K562 (cell line): ENCODE measurements at regions not wholly inside any gene's neighbourhood (a gene's known extent, or its start where the extent isn't known, plus 50 kb on each side); places are given as distances from the start of the nearest gene placed in this dataset.

Source experiments
- ATAC-seq: fragments of 200-7000 bp; cut with Tn5 transposase; 3 replicates; pipeline ENCODE4 v1.9.1; 2020; ENCODE audit warnings: moderate library complexity
- BruUV-seq: library from RNA; stranded (reverse); fragments of 400-500 nt; replicated peaks from 2 replicates; lab custom pipeline; 2021; lab: Mats Ljungman, UMichigan
- CTCF ChIA-PET: fragments of 300-600 bp; formaldehyde crosslinking; extraction: SDS; loops from one replicate; lab custom pipeline; 2021; ENCODE audit warnings: low intra/inter-chr PET ratio; lab: Yijun Ruan, JAX
- POLR2A ChIA-PET: fragments of 300-600, 350-650 bp; sonication (Branson Sonifier 250); formaldehyde crosslinking; extraction: SDS; loops from one replicate; lab custom pipeline; 2021; ENCODE audit warnings: antibody characterized with exemption, inconsistent platforms; lab: Yijun Ruan, JAX
- DNase-seq, 4 experiments: peaks; one replicate each; pipeline versions ENCODE4 v3.0.0 to v3.0.0-alpha.2; 2011 to 2018; ENCODE audit warnings: low spot score in 3 of 4, mixed read lengths in 3 of 4; ENCODE audit errors: extremely low read depth in 1 of 4
- FAIRE-seq: peaks from 2 replicates; lab custom pipeline; 2011; peaks lifted over from hg19 to GRCh38; lab: Jason Lieb, UNC
- H2AFZ ChIP-seq: 2 replicates; pipeline ENCODE4 v1.6.0; 2011; ENCODE audit warnings: low read depth, low read length, control low read depth, inconsistent platforms
- H3K27ac ChIP-seq: fragments of 200-600 bp; 3 replicates; pipeline ENCODE4 v1.8.0; 2011; ENCODE audit warnings: low read depth, mild to moderate bottlenecking, control low read depth, inconsistent platforms, low read length, moderate library complexity, mixed read lengths; ENCODE audit errors: extremely low read depth
- H3K27me3 ChIP-seq, 2 experiments: fragments of 300-600 bp in 1 of 2; 2 replicates in 1 of 2; 3 replicates in 1 of 2; pipeline versions ENCODE4 v1.6.0 to v1.8.0; 2011; ENCODE audit warnings: inconsistent platforms in 2 of 2, low read length in 2 of 2, mild to moderate bottlenecking in 1 of 2, mixed read lengths in 1 of 2, moderate library complexity in 1 of 2; ENCODE audit not compliant: control insufficient read depth in 2 of 2, insufficient read depth in 2 of 2
- H3K36me3 ChIP-seq: fragments of 300-600 bp; 3 replicates; pipeline ENCODE4 v1.8.0; 2011; ENCODE audit warnings: mild to moderate bottlenecking, low read length, inconsistent platforms; ENCODE audit not compliant: control insufficient read depth, insufficient read depth
- H3K4me1 ChIP-seq, 2 experiments: fragments of 200-600 bp in 1 of 2; replicated peaks in 1 of 2; 2 replicates in 1 of 2; 3 replicates in 1 of 2; pipeline versions ENCODE4 v1.5.1 to v1.8.0; 2011; ENCODE audit warnings: inconsistent platforms in 2 of 2, low read length in 2 of 2, mild to moderate bottlenecking in 1 of 2, mixed read lengths in 1 of 2, moderate library complexity in 1 of 2; ENCODE audit not compliant: control insufficient read depth in 2 of 2, insufficient read depth in 2 of 2
- H3K4me2 ChIP-seq: 2 replicates; pipeline ENCODE4 v1.6.1; 2011; ENCODE audit warnings: low read length, control low read depth, inconsistent platforms, mixed read lengths; ENCODE audit not compliant: insufficient read depth
- H3K4me3 ChIP-seq: fragments of 200-600 bp; sonication (generic), shearing (Covaris generic); 2 replicates; pipeline ENCODE4 v1.5.1; 2016; ENCODE audit warnings: control low read depth, inconsistent platforms
- H3K79me2 ChIP-seq: fragments of 200-600 bp; 3 replicates; pipeline ENCODE4 v1.8.0; 2011; ENCODE audit warnings: low read length, inconsistent platforms; ENCODE audit not compliant: control insufficient read depth, insufficient read depth
- H3K9ac ChIP-seq, 2 experiments: 2 replicates each; pipeline versions ENCODE4 v1.6.0 to v1.6.1; 2011; ENCODE audit warnings: low read depth in 2 of 2, low read length in 2 of 2, control low read depth in 1 of 2, inconsistent platforms in 1 of 2, mild to moderate bottlenecking in 1 of 2, mixed read lengths in 1 of 2; ENCODE audit not compliant: insufficient read depth in 1 of 2
- H3K9me1 ChIP-seq: one replicate; pipeline ENCODE4 v1.6.0; 2011; ENCODE audit warnings: inconsistent platforms, mild to moderate bottlenecking, low read length, moderate library complexity; ENCODE audit not compliant: control insufficient read depth, insufficient read depth
- H3K9me3 ChIP-seq: replicated peaks from 2 replicates; pipeline ENCODE4 v1.5.1; 2011; ENCODE audit warnings: low read depth, low read length, inconsistent platforms; ENCODE audit not compliant: control insufficient read depth, insufficient read depth
- H4K20me1 ChIP-seq: replicated peaks from 2 replicates; pipeline ENCODE4 v1.6.1; 2011; ENCODE audit warnings: low read length, inconsistent platforms, mixed read lengths; ENCODE audit not compliant: control insufficient read depth, insufficient read depth
- ARID1B ChIP-seq: fragments of 450-650 bp; IDR thresholded peaks from 2 replicates; pipeline ENCODE4 v1.6.1; 2016; ENCODE audit warnings: antibody characterized with exemption, mild to moderate bottlenecking, inconsistent platforms
- CTBP1 ChIP-seq: fragments of 450-650 bp; IDR thresholded peaks from 2 replicates; pipeline ENCODE4 v1.6.1; 2016; ENCODE audit warnings: borderline replicate concordance
- GABPA ChIP-seq: fragments of 200-800 bp; sonication (Bioruptor generic); conservative IDR thresholded peaks from 2 replicates; pipeline ENCODE4 v1.6.1; 2016; ENCODE audit warnings: low read depth, missing genetic modification characterization, missing compliant biosample characterization
- HOMEZ ChIP-seq: fragments of 250-450 bp; sonication (Bioruptor Pico); IDR thresholded peaks from 2 replicates; pipeline ENCODE4 v1.4.0; 2020; ENCODE audit warnings: mild to moderate bottlenecking, moderate library complexity
- KLF1 ChIP-seq: fragments of 450-650 bp; IDR thresholded peaks from 2 replicates; pipeline ENCODE4 v1.6.1; 2016; ENCODE audit warnings: missing genetic modification characterization, missing compliant biosample characterization
- NR2C1 ChIP-seq, 2 experiments: fragments of 450-650 bp; IDR thresholded peaks; 2 replicates each; pipeline ENCODE4 v1.6.1; 2017; ENCODE audit warnings: mild to moderate bottlenecking in 2 of 2, antibody characterized with exemption in 1 of 2, inconsistent platforms in 1 of 2, missing compliant biosample characterization in 1 of 2, missing genetic modification characterization in 1 of 2
- NR2C2 ChIP-seq, 2 experiments: fragments of 200-800 bp in 1 of 2; sonication (Bioruptor generic) in 1 of 2; sonication (generic) in 1 of 2; formaldehyde crosslinking in 1 of 2; IDR thresholded peaks; 2 replicates each; pipeline versions ENCODE4 v1.6.1 to v1.8.0; 2016 to 2022; ENCODE audit warnings: mild to moderate bottlenecking in 1 of 2, missing compliant biosample characterization in 1 of 2, missing genetic modification characterization in 1 of 2, missing genetic modification reagents in 1 of 2
- PHF21A ChIP-seq: fragments of 450-650 bp; IDR thresholded peaks from 2 replicates; pipeline ENCODE4 v1.6.1; 2017; ENCODE audit warnings: low read depth, borderline replicate concordance
- RCOR1 ChIP-seq, 2 experiments: IDR thresholded peaks; 2 replicates each; pipeline ENCODE4 v1.6.1; 2012; ENCODE audit warnings: low read depth in 2 of 2, low read length in 2 of 2, borderline replicate concordance in 1 of 2, improper control_type of control experiment in 1 of 2
- TAL1 ChIP-seq: fragments of 450-650 bp; IDR thresholded peaks from 2 replicates; pipeline ENCODE4 v1.6.1; 2016; ENCODE audit warnings: mild to moderate bottlenecking
- TEAD4 ChIP-seq, 2 experiments: sonication (generic) in 1 of 2; formaldehyde crosslinking in 1 of 2; IDR thresholded peaks; 2 replicates each; pipeline versions ENCODE4 v1.6.1 to v1.8.0; 2012 to 2022; ENCODE audit warnings: borderline replicate concordance in 1 of 2, inconsistent platforms in 1 of 2, low read length in 1 of 2, mild to moderate bottlenecking in 1 of 2, missing genetic modification reagents in 1 of 2
- ZEB2 ChIP-seq: fragments of 450-650 bp; IDR thresholded peaks from 2 replicates; pipeline ENCODE4 v1.6.1; 2016
- WGBS: fragments of 100-300 bp; shearing (Covaris generic); methylation state at CpG from one replicate; pipeline ENCODE4 v1.1.6; 2016; ENCODE audit warnings: low coverage, mixed read lengths; ENCODE audit not compliant: insufficient coverage; ENCODE audit errors: missing lambda C conversion rate; 5-methylcytosine and 5-hydroxymethylcytosine counted together
- in situ Hi-C: fragments of 300-500 bp; cut with MboI; formaldehyde crosslinking; loops from 4 replicates; pipeline ENCODE4 v1.15.0; 2018; ENCODE audit warnings: inconsistent platforms, mixed read lengths
- intact Hi-C: fragments of 100-400 bp; cut with micrococcal nuclease; formaldehyde crosslinking; loops from 2 replicates; pipeline ENCODE4 v1.14.2; 2022
- TF ChIP-seq, protein P1 (sequence below): fragments of 450-650 bp; IDR thresholded peaks from 2 replicates; pipeline ENCODE4 v1.6.1; 2016
- TF ChIP-seq, protein P2 (sequence below), 2 experiments: IDR thresholded peaks in 1 of 2; conservative IDR thresholded peaks in 1 of 2; 2 replicates each; pipeline ENCODE4 v1.6.1; 2016; ENCODE audit warnings: low read depth in 2 of 2, mild to moderate bottlenecking in 1 of 2, missing compliant biosample characterization in 1 of 2, missing genetic modification characterization in 1 of 2, moderate library complexity in 1 of 2

DNA sequence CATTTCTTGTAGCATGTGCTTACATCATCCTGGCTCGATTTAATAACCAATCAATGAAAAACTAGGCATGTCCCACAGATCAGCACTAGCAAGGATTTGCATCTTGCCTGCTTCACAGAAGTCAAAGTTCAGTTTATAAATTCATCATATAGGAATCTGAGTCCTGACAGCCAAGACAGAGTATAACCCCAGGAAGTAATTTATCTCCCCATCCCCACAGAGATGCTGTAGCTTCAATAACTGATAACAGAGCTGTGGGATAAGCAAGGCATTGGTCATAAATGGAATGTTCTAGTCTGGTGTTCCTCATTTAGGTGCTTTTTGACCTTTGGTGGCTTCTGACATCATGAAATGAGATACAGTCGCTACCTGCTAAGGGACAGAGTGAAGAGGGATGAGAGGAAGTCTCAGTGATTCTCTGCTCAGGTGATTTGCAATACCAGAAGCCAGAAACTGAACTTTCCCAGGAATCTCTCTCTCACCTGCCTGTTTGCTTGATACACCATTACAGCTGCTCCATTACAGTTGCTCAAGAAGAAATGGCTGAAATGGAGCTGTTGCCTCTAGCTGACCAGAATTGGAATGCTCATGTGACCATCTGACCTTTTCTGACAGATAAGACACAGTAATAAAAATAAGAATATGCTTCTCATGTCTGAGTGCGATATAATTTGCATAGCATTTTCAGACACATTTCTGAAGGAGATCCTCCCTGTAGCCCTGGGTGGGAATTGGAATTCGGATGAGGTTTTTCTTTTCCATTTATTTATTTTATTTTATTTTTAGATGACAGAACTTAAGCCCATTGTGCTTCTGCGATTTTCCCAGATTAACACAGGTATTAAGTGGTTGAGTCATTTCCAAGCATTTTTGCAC lies 217.1 kb upstream of the KCNMB2 start:
- H3K27ac ChIP-seq = no peak overlapping the region
- no peaks in the 10 kb centered on the region for H3K9me1 ChIP-seq
- FAIRE-seq (no peak), ATAC-seq (no peak), DNase-seq (no peak)
- no peak overlapping the region for H3K4me2 ChIP-seq
- H3K79me2 ChIP-seq = no peaks in the 10 kb centered on the region
- H3K36me3 ChIP-seq = no peaks in the 10 kb centered on the region
- no peaks in the 10 kb centered on the region for H4K20me1 ChIP-seq
- intact Hi-C loops = no loop called here
- no peak overlapping the region for H2AFZ ChIP-seq
- in situ Hi-C loops = no loop called here
- peaks cover 0 to 10% of the 10 kb centered on the region in 2 experiments; a peak in 3 of 5 replicates for H3K4me1 ChIP-seq
- H3K4me3 ChIP-seq = no peak overlapping the region
- no peaks in the 10 kb centered on the region for H3K27me3 ChIP-seq
- no TSS peak for BruUV-seq
- ChIA-PET CTCF (no interaction called here), POLR2A (no interaction called here)
- H3K9ac ChIP-seq = no peak overlapping the region
- H3K9me3 ChIP-seq = no peaks in the 10 kb centered on the region
- 17% methylated on average over 5 of the region's 5 CpGs for WGBS
- TF ChIP-seq ARID1B = 0 out of 2 replicates have a peak, but pooled peaks have one; percentile 15
- TF ChIP-seq TAL1 = no peak
- peak; percentile 66; the same call in 1 of the 2 replicates for TF ChIP-seq ZEB2
- TF ChIP-seq NR2C1 (IDR thresholded peaks at IDR 0.05) = peak; percentile 32; the same call in 1 of the 2 replicates
- peak; percentile 45; the same call in 1 of the 2 replicates for TF ChIP-seq NR2C1 (tag; IDR thresholded peaks at IDR 0.05)
- no peak for TF ChIP-seq KLF1 (tag)
- peak; percentile 44; the same call in 1 of the 2 replicates for TF ChIP-seq TEAD4 (IDR thresholded peaks at IDR 0.05; ENCODE audit: low read length)
- TF ChIP-seq TEAD4 (CRISPR knock-in tag; IDR thresholded peaks at IDR 0.05; ENCODE audit: borderline replicate concordance) = no peak
- TF ChIP-seq CTBP1 = peak; percentile 81; the same call in 1 of the 2 replicates
- TF ChIP-seq, protein P1, sequence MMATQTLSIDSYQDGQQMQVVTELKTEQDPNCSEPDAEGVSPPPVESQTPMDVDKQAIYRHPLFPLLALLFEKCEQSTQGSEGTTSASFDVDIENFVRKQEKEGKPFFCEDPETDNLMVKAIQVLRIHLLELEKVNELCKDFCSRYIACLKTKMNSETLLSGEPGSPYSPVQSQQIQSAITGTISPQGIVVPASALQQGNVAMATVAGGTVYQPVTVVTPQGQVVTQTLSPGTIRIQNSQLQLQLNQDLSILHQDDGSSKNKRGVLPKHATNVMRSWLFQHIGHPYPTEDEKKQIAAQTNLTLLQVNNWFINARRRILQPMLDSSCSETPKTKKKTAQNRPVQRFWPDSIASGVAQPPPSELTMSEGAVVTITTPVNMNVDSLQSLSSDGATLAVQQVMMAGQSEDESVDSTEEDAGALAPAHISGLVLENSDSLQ = peak; percentile 16; the same call in 1 of the 2 replicates
- TF ChIP-seq, protein P2, sequence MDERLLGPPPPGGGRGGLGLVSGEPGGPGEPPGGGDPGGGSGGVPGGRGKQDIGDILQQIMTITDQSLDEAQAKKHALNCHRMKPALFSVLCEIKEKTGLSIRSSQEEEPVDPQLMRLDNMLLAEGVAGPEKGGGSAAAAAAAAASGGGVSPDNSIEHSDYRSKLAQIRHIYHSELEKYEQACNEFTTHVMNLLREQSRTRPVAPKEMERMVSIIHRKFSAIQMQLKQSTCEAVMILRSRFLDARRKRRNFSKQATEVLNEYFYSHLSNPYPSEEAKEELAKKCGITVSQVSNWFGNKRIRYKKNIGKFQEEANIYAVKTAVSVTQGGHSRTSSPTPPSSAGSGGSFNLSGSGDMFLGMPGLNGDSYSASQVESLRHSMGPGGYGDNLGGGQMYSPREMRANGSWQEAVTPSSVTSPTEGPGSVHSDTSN (CRISPR knock-in tag; IDR thresholded peaks at IDR 0.05; ENCODE audit: low read depth) = no peak
- TF ChIP-seq, protein P2 (tag; conservative IDR thresholded peaks at IDR 0.05; ENCODE audit: low read depth) = peak; percentile 26; the same call in 1 of the 2 replicates
- TF ChIP-seq GABPA (tag) = 0 out of 2 replicates have a peak, but pooled peaks have one; percentile 12
- no peak for TF ChIP-seq HOMEZ (CRISPR knock-in tag)
- no peak for TF ChIP-seq PHF21A
- peak in 1 of 2 experiments; percentile 32; a peak in 2 of 4 replicates for TF ChIP-seq RCOR1 (IDR thresholded peaks at IDR 0.05; ENCODE audit: borderline replicate concordance in 1 of 2, low read depth in 2 of 2, low read length in 2 of 2)
- TF ChIP-seq NR2C2 (CRISPR knock-in tag; IDR thresholded peaks at IDR 0.05) = no peak
- peak; percentile 79 for TF ChIP-seq NR2C2 (tag; IDR thresholded peaks at IDR 0.05)
